ENCODE measurements at regions not wholly inside any gene's neighbourhood (a gene's known extent, or its start where the extent isn't known, plus 50 kb on each side); places are given as distances from the start of the nearest gene placed in this dataset.

GRCh38 chr1:96002969-96003964 is 718.3 kb upstream of the PTBP2 start:
- FAIRE-seq (no peak), DNase-seq (ENCODE audit: low read depth, low spot score) (no peak)
- Histone ChIP-seq H3K4me2 (ENCODE audit: control insufficient read depth, extremely low read depth, insufficient read depth, low read depth, low read length) (no peak overlapping the region), H3K27me3 (ENCODE audit: control insufficient read depth, extremely low read depth, insufficient read depth, low read length) (no peaks in the 10 kb centered on the region), H3K4me1 (ENCODE audit: control insufficient read depth, extremely low read depth, insufficient read depth, low read length) (no peaks in the 10 kb centered on the region), H3K9ac (ENCODE audit: control insufficient read depth, extremely low read depth, insufficient read depth, low read length) (no peak overlapping the region), H3K79me2 (ENCODE audit: control insufficient read depth, insufficient read depth, low read length) (no peaks in the 10 kb centered on the region), H3K36me3 (ENCODE audit: control insufficient read depth in 2 of 2, extremely low read depth in 1 of 2, insufficient read depth in 2 of 2, low read length in 2 of 2) (no peaks in the 10 kb centered on the region), H4K20me1 (ENCODE audit: control insufficient read depth, extremely low read depth, insufficient read depth, low read length) (no peaks in the 10 kb centered on the region), H3K4me3 (ENCODE audit: control insufficient read depth in 2 of 3, extremely low read depth in 1 of 3, insufficient read depth in 2 of 3, low read depth in 1 of 3, low read length in 3 of 3) (no peak overlapping the region), H2AFZ (ENCODE audit: control insufficient read depth, low read length) (no peak overlapping the region), H3K27ac (ENCODE audit: control insufficient read depth, insufficient read depth, low read length) (no peak overlapping the region), H3K9me3 (ENCODE audit: control insufficient read depth, low read depth, low read length) (no peaks in the 10 kb centered on the region), H3K9me1 (ENCODE audit: control insufficient read depth, extremely low read depth, insufficient read depth, low read length) (no peaks in the 10 kb centered on the region)
- no peak for TF ChIP-seq CTCF (optimal IDR thresholded peaks at IDR 0.05 in 1 of 3, IDR thresholded peaks at IDR 0.05 in 1 of 3, conservative IDR thresholded peaks at IDR 0.05 in 1 of 3; ENCODE audit: extremely low read depth in 1 of 3, insufficient read depth in 2 of 3, low read length in 3 of 3)
- TF ChIP-seq EZH2 (IDR thresholded peaks at IDR 0.05; ENCODE audit: low read length) = no peak
- dilution Hi-C loops (cut with MboI; ENCODE audit: extremely low pct_ligation_motif_present, low sequenced_read_pairs) = no loop called here

- dilution Hi-C loops (cut with MboI; ENCODE audit: extremely low pct_ligation_motif_present, low sequenced_read_pairs) = no loop called here
- H3K9me3 ChIP-seq (ENCODE audit: control insufficient read depth, low read depth, low read length) = no peaks in the 10 kb centered on the region
- no peaks in the 10 kb centered on the region for H3K27me3 ChIP-seq (ENCODE audit: control insufficient read depth, extremely low read depth, insufficient read depth, low read length)
- H2AFZ ChIP-seq (ENCODE audit: control insufficient read depth, low read length) = no peak overlapping the region
- FAIRE-seq (no peak), DNase-seq (ENCODE audit: low read depth, low spot score) (no peak)
- H3K4me2 ChIP-seq (ENCODE audit: control insufficient read depth, extremely low read depth, insufficient read depth, low read depth, low read length) = no peak overlapping the region
- no peak for TF ChIP-seq CTCF (optimal IDR thresholded peaks at IDR 0.05 in 1 of 3, IDR thresholded peaks at IDR 0.05 in 1 of 3, conservative IDR thresholded peaks at IDR 0.05 in 1 of 3; ENCODE audit: extremely low read depth in 1 of 3, insufficient read depth in 2 of 3, low read length in 3 of 3)
- no peak for TF ChIP-seq EZH2 (IDR thresholded peaks at IDR 0.05; ENCODE audit: low read length)
- H3K9ac ChIP-seq (ENCODE audit: control insufficient read depth, extremely low read depth, insufficient read depth, low read length) = no peak overlapping the region
- H3K9me1 ChIP-seq (ENCODE audit: control insufficient read depth, extremely low read depth, insufficient read depth, low read length) = no peaks in the 10 kb centered on the region
- H3K4me1 ChIP-seq (ENCODE audit: control insufficient read depth, extremely low read depth, insufficient read depth, low read length) = no peaks in the 10 kb centered on the region
- H3K27ac ChIP-seq (ENCODE audit: control insufficient read depth, insufficient read depth, low read length) = no peak overlapping the region
- no peaks in the 10 kb centered on the region for H3K79me2 ChIP-seq (ENCODE audit: control insufficient read depth, insufficient read depth, low read length)
- H3K36me3 ChIP-seq (ENCODE audit: control insufficient read depth in 2 of 2, extremely low read depth in 1 of 2, insufficient read depth in 2 of 2, low read length in 2 of 2) = no peaks in the 10 kb centered on the region
- no peaks in the 10 kb centered on the region for H4K20me1 ChIP-seq (ENCODE audit: control insufficient read depth, extremely low read depth, insufficient read depth, low read length)
- no peak overlapping the region for H3K4me3 ChIP-seq (ENCODE audit: control insufficient read depth in 2 of 3, extremely low read depth in 1 of 3, insufficient read depth in 2 of 3, low read depth in 1 of 3, low read length in 3 of 3)
These were observed 711.7 kb upstream of the PTBP2 start for GRCh38 chr1:96009831-96010434.

Measured in keratinocyte (primary cell).